ENCODE measurements at regions not wholly inside any gene's neighbourhood (a gene's known extent, or its start where the extent isn't known, plus 50 kb on each side); places are given as distances from the start of the nearest gene placed in this dataset.
"Not testable (repeated sequence)": the region's sequence is repeated elsewhere in the genome, so short reads cannot be mapped to it uniquely, and the experiment has no call there.

DNA sequence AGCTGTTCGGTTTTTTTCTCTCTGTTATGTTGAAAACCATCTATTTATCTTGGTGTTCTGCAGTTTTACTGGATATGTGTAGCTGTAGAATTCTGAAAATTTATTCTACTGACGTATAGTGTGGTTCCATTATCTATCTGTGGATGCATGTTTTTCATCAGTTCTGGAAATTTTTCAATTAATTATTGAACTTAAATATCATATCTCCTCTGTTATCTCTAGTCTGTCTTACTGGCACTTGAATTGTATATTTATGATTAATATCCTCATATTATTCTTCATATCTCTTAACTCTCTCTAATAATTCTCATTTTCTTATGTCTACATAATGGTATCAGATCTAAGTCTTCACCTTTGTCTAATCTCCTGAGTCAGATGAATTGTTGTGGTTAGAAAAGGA, 501.7 kb downstream of the STK39 start (continued):
- TF ChIP-seq, protein P1, sequence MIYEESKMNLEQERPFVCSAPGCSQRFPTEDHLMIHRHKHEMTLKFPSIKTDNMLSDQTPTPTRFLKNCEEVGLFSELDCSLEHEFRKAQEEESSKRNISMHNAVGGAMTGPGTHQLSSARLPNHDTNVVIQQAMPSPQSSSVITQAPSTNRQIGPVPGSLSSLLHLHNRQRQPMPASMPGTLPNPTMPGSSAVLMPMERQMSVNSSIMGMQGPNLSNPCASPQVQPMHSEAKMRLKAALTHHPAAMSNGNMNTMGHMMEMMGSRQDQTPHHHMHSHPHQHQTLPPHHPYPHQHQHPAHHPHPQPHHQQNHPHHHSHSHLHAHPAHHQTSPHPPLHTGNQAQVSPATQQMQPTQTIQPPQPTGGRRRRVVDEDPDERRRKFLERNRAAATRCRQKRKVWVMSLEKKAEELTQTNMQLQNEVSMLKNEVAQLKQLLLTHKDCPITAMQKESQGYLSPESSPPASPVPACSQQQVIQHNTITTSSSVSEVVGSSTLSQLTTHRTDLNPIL (CRISPR knock-in tag; IDR thresholded peaks at IDR 0.05; ENCODE audit: low read depth): peak; percentile 38; the same call in 1 of the 2 replicates
- TF ChIP-seq ARNTL (CRISPR knock-in tag; IDR thresholded peaks at IDR 0.05; ENCODE audit: borderline replicate concordance, low read depth): no peak
- peak; percentile 72 for TF ChIP-seq TCF4 (CRISPR knock-in tag; IDR thresholded peaks at IDR 0.05; ENCODE audit: borderline replicate concordance)
- no peak for TF ChIP-seq ZFP30 (CRISPR knock-in tag; IDR thresholded peaks at IDR 0.05)

DNA sequence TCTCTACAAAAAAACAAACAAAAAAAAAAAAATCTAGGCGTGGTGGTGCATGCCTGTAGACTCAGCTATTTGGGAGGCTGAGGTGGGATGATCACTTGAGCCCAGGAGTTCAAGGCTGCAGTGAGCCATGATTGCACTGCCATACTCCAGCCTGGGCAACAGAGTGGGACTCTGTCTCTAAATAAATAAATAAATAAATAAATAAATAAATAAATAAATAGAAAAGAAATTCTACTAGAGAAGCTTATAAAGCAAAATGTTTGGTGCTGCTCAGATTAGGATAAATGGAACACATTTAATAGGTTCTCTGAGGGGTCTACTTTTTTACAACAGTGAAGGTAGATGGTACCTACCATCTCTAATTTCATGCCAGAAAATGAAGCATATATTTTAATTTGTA, 507.5 kb downstream of the STK39 start:
- not testable (repeated sequence) for ATAC-seq

DNA sequence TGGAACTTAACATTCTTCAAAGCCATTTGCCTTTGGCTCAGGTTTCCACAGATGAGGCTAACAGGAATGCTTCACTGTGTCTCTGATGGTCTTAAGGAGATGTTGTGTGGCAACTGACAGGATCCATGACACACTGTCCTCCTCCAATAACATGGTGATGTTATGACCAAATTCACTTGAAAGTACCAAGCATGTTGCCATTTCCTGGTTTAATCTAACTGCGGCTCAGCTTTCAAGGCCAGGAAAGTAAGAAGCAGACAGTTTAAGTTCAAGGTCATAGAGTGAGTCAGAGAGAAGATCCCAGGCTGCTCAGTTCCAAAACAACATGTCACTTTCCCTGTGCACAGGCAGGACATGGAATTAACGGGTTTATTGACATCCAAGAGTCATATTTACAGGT, 513.6 kb downstream of the STK39 start:
- TF ChIP-seq CSDC2 (CRISPR knock-in tag; IDR thresholded peaks at IDR 0.05) (no peak), ZFP3 (CRISPR knock-in tag; IDR thresholded peaks at IDR 0.05) (no peak), PPARA (CRISPR knock-in tag; IDR thresholded peaks at IDR 0.05; ENCODE audit: borderline replicate concordance) (no peak), ZNF70 (CRISPR knock-in tag; IDR thresholded peaks at IDR 0.05) (no peak), ARNTL (CRISPR knock-in tag; IDR thresholded peaks at IDR 0.05; ENCODE audit: borderline replicate concordance, low read depth) (no peak), TOX (CRISPR knock-in tag; IDR thresholded peaks at IDR 0.05; ENCODE audit: borderline replicate concordance) (no peak), RARB (CRISPR knock-in tag; IDR thresholded peaks at IDR 0.05) (no peak), ESRRG (CRISPR knock-in tag; IDR thresholded peaks at IDR 0.05) (no peak)
- TF ChIP-seq, protein P2, sequence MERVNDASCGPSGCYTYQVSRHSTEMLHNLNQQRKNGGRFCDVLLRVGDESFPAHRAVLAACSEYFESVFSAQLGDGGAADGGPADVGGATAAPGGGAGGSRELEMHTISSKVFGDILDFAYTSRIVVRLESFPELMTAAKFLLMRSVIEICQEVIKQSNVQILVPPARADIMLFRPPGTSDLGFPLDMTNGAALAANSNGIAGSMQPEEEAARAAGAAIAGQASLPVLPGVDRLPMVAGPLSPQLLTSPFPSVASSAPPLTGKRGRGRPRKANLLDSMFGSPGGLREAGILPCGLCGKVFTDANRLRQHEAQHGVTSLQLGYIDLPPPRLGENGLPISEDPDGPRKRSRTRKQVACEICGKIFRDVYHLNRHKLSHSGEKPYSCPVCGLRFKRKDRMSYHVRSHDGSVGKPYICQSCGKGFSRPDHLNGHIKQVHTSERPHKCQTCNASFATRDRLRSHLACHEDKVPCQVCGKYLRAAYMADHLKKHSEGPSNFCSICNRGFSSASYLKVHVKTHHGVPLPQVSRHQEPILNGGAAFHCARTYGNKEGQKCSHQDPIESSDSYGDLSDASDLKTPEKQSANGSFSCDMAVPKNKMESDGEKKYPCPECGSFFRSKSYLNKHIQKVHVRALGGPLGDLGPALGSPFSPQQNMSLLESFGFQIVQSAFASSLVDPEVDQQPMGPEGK (CRISPR knock-in tag; IDR thresholded peaks at IDR 0.05; ENCODE audit: borderline replicate concordance): no peak
- TF ChIP-seq, protein P1 (CRISPR knock-in tag; IDR thresholded peaks at IDR 0.05; ENCODE audit: low read depth): no peak
- TF ChIP-seq, protein P3, sequence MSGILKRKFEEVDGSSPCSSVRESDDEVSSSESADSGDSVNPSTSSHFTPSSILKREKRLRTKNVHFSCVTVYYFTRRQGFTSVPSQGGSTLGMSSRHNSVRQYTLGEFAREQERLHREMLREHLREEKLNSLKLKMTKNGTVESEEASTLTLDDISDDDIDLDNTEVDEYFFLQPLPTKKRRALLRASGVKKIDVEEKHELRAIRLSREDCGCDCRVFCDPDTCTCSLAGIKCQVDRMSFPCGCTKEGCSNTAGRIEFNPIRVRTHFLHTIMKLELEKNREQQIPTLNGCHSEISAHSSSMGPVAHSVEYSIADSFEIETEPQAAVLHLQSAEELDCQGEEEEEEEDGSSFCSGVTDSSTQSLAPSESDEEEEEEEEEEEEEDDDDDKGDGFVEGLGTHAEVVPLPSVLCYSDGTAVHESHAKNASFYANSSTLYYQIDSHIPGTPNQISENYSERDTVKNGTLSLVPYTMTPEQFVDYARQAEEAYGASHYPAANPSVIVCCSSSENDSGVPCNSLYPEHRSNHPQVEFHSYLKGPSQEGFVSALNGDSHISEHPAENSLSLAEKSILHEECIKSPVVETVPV (CRISPR knock-in tag; IDR thresholded peaks at IDR 0.05): no peak
- no peak for ATAC-seq

DNA sequence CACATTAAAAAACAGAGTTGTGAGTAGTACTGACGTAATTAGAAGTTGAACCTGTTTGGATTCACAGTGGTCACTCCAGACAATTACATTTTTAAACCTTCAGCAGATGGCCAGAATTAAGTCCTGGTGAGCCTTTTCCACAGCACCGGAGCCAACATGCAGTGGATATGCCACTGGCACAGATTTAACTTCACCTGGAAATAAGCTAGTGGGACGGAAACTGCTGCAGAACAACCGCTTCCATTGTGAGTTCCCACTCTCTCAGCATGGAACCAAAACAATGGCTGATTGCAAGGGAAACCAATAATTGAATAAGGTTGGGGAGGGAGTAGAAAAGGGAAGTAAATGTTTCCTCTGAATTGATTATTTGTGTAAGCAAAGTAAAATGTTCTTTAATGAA, 515.1 kb downstream of the STK39 start:
- TF ChIP-seq, protein P1 (CRISPR knock-in tag; IDR thresholded peaks at IDR 0.05; ENCODE audit: low read depth): no peak
- TF ChIP-seq, protein P4, sequence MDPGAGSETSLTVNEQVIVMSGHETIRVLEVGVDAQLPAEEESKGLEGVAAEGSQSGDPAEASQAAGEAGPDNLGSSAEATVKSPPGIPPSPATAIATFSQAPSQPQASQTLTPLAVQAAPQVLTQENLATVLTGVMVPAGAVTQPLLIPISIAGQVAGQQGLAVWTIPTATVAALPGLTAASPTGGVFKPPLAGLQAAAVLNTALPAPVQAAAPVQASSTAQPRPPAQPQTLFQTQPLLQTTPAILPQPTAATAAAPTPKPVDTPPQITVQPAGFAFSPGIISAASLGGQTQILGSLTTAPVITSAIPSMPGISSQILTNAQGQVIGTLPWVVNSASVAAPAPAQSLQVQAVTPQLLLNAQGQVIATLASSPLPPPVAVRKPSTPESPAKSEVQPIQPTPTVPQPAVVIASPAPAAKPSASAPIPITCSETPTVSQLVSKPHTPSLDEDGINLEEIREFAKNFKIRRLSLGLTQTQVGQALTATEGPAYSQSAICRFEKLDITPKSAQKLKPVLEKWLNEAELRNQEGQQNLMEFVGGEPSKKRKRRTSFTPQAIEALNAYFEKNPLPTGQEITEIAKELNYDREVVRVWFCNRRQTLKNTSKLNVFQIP (CRISPR knock-in tag; IDR thresholded peaks at IDR 0.05; ENCODE audit: borderline replicate concordance, low read depth): no peak
- no peak for TF ChIP-seq TOX (CRISPR knock-in tag; IDR thresholded peaks at IDR 0.05; ENCODE audit: borderline replicate concordance)
- no peak for TF ChIP-seq ZNF565 (CRISPR knock-in tag; conservative IDR thresholded peaks at IDR 0.05; ENCODE audit: low read depth)
- no peak for TF ChIP-seq ESRRG (CRISPR knock-in tag; IDR thresholded peaks at IDR 0.05)
- no peak for TF ChIP-seq ZNF70 (CRISPR knock-in tag; IDR thresholded peaks at IDR 0.05)
- TF ChIP-seq, protein P2 (CRISPR knock-in tag; IDR thresholded peaks at IDR 0.05; ENCODE audit: borderline replicate concordance): no peak
- ATAC-seq: no peak

All from SK-N-SH treated with all-trans-retinoic acid at 6 μM for 48 hours (cell line).